Ishikawa (cell line): ENCODE measurements at regions not wholly inside any gene's neighbourhood (a gene's known extent, or its start where the extent isn't known, plus 50 kb on each side); places are given as distances from the start of the nearest gene placed in this dataset.

Experiments used
- CREB1 ChIP-seq: IDR thresholded peaks from 2 replicates; pipeline ENCODE4 v1.6.1; 2012; ENCODE audit warnings: low read depth
- EP300 ChIP-seq: IDR thresholded peaks from 2 replicates; pipeline ENCODE4 v1.6.1; 2012; ENCODE audit warnings: borderline replicate concordance
- MAX ChIP-seq: IDR thresholded peaks from 2 replicates; pipeline ENCODE4 v1.6.1; 2012
- RAD21 ChIP-seq: IDR thresholded peaks from 2 replicates; pipeline ENCODE4 v1.6.1; 2012; ENCODE audit warnings: low read depth
- REST ChIP-seq: IDR thresholded peaks from 2 replicates; pipeline ENCODE4 v1.6.1; 2012; ENCODE audit warnings: low read depth, mild to moderate bottlenecking
- TCF12 ChIP-seq: IDR thresholded peaks from 2 replicates; pipeline ENCODE4 v1.6.1; 2012; ENCODE audit warnings: low read depth
- TEAD4 ChIP-seq: IDR thresholded peaks from 2 replicates; pipeline ENCODE4 v1.6.1; 2012
- USF1 ChIP-seq: IDR thresholded peaks from 2 replicates; pipeline ENCODE4 v1.6.1; 2012
- ZBTB7A ChIP-seq: IDR thresholded peaks from 2 replicates; pipeline ENCODE4 v1.6.1; 2012; ENCODE audit warnings: low read depth

DNA sequence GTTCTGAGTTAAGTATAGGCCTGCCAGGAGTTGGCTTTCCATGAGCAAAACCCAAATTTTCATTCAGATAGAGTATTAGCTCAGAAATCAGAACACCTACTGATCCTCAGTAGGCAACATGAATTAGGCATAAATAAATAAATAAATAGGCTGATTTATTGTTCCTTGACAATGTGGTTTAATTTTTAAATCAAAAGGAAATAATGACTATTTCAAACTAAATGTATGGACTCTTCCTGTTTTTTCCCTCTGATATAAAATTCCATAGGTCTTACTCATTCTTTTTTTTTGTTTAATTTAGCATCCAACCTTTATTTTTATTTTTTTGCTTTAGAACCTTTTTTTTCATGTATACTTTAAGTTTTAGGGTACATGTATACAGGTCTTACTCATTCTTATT is 140.2 kb upstream of the ITGA6 start:
- TF ChIP-seq TCF12: no peak
- TF ChIP-seq CREB1: no peak
- no peak for TF ChIP-seq REST
- no peak for TF ChIP-seq RAD21
- TF ChIP-seq EP300: no peak
- no peak for TF ChIP-seq USF1
- TF ChIP-seq MAX: no peak
- no peak for TF ChIP-seq TEAD4
- TF ChIP-seq ZBTB7A: no peak
